ENCODE measurements at regions not wholly inside any gene's neighbourhood (a gene's known extent, or its start where the extent isn't known, plus 50 kb on each side); places are given as distances from the start of the nearest gene placed in this dataset.
"Not testable (repeated sequence)": the region's sequence is repeated elsewhere in the genome, so short reads cannot be mapped to it uniquely, and the experiment has no call there.

DNA sequence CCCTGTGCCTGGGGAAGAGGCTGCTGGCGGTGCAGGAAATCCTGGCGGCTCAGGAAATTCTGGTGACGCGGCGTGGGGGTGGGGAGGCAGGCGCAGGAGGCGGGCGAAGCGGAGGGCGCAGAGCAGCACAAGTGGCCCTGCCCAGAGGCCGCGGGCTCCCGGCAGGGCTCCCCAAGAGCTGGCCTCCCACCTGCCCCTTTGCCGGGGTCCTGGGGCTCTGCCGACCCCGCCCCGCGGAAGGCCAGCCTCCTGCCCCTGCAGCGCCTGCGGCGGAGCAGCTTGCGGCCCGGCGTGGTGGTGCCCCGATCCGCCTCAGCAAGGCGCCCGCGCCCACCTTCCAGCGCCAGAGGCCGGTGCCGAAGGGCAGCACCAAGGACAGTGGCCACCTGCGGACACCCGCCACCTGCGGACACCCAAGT, 100.2 kb upstream of the OR4C13 start:
- no peak overlapping the region for H3K4me3 ChIP-seq (replicated peaks; ENCODE audit: insufficient read depth, low read length)
- DNase-seq (ENCODE audit: low read depth in 1 of 2, low spot score in 1 of 2) = no peak
- H3K27me3 ChIP-seq (ENCODE audit: insufficient read depth, poor library complexity, severe bottlenecking) = no peaks in the 10 kb centered on the region
- TF ChIP-seq GABPA (IDR thresholded peaks at IDR 0.05; ENCODE audit: low read depth) = no peak
- no peak for TF ChIP-seq POLR2AphosphoS5 (IDR thresholded peaks at IDR 0.05; ENCODE audit: low read depth)
- no peak for TF ChIP-seq SPI1 (IDR thresholded peaks at IDR 0.05; ENCODE audit: borderline replicate concordance, low read depth)
- TF ChIP-seq, protein P1, sequence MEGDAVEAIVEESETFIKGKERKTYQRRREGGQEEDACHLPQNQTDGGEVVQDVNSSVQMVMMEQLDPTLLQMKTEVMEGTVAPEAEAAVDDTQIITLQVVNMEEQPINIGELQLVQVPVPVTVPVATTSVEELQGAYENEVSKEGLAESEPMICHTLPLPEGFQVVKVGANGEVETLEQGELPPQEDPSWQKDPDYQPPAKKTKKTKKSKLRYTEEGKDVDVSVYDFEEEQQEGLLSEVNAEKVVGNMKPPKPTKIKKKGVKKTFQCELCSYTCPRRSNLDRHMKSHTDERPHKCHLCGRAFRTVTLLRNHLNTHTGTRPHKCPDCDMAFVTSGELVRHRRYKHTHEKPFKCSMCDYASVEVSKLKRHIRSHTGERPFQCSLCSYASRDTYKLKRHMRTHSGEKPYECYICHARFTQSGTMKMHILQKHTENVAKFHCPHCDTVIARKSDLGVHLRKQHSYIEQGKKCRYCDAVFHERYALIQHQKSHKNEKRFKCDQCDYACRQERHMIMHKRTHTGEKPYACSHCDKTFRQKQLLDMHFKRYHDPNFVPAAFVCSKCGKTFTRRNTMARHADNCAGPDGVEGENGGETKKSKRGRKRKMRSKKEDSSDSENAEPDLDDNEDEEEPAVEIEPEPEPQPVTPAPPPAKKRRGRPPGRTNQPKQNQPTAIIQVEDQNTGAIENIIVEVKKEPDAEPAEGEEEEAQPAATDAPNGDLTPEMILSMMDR (IDR thresholded peaks at IDR 0.05; ENCODE audit: insufficient read depth, low read length) = no peak
- no peak overlapping the region for H3K27ac ChIP-seq (replicated peaks)

DNA sequence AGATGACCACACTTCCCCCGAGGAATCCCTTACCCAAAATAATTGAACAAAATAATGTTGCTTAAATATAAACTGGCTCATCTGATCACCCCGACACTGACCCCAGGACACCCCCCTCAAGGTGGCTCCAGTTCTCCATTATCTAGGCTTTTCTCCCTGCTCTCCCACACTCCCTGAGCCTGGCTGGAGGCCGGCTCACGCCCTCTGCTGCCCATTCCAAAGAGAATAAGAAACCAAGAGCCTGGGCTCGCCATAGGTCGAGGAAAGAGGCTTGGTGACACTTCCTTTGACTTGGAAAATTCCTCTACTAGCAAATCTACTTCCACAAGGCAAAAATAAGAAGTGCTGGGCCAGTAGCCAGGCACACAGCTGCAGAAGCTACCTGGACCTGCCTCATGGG, 63.3 kb upstream of the OR4C13 start:
- not testable (repeated sequence) for H3K27me3 ChIP-seq (ENCODE audit: insufficient read depth, poor library complexity, severe bottlenecking); DNase-seq (ENCODE audit: low read depth in 1 of 2, low spot score in 1 of 2); H3K4me3 ChIP-seq (replicated peaks; ENCODE audit: insufficient read depth, low read length); H3K27ac ChIP-seq (replicated peaks)

DNA sequence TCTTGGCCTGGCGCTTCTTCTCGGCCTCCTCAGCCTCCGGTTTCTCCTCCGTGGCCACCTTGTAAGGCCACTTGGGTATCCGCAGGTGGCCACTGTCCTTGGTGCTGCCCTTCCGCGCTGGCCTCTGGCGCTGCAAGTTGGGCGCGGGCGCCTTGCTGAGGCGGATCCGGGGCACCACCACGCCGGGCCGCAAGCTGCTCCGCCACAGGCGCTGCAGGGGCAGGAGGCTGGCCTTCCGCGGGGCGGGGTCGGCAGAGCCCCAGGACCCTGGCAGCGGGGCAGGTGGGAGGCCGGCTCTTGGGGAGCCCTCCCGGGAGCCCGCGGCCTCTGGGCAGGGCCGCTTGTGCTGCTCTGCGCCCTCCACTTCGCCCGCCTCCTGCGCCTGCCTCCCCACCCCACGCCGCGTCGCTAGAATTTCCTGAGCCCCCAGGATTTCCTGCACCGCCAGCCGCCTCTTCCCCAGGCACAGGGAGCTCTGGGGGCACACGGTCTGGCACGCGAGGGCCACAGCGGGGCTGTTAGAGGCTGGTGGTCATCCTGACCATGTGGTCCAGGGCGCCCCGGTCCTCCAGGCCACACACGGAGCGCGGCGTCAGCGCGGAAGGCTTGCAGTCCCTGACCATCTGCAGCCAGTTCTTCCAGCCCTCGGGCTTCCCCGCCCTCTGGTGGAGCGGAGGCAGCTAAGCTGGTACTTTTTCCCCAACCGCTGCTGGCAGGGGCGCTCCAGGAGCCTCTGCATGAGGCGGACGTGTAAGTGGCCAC, 60.1 kb upstream of the OR4C13 start:
- DNase-seq (ENCODE audit: low read depth in 1 of 2, low spot score in 1 of 2); H3K4me3 ChIP-seq (replicated peaks; ENCODE audit: insufficient read depth, low read length); H3K27me3 ChIP-seq (ENCODE audit: insufficient read depth, poor library complexity, severe bottlenecking); H3K27ac ChIP-seq (replicated peaks): not testable (repeated sequence)
- TF ChIP-seq, protein P2, sequence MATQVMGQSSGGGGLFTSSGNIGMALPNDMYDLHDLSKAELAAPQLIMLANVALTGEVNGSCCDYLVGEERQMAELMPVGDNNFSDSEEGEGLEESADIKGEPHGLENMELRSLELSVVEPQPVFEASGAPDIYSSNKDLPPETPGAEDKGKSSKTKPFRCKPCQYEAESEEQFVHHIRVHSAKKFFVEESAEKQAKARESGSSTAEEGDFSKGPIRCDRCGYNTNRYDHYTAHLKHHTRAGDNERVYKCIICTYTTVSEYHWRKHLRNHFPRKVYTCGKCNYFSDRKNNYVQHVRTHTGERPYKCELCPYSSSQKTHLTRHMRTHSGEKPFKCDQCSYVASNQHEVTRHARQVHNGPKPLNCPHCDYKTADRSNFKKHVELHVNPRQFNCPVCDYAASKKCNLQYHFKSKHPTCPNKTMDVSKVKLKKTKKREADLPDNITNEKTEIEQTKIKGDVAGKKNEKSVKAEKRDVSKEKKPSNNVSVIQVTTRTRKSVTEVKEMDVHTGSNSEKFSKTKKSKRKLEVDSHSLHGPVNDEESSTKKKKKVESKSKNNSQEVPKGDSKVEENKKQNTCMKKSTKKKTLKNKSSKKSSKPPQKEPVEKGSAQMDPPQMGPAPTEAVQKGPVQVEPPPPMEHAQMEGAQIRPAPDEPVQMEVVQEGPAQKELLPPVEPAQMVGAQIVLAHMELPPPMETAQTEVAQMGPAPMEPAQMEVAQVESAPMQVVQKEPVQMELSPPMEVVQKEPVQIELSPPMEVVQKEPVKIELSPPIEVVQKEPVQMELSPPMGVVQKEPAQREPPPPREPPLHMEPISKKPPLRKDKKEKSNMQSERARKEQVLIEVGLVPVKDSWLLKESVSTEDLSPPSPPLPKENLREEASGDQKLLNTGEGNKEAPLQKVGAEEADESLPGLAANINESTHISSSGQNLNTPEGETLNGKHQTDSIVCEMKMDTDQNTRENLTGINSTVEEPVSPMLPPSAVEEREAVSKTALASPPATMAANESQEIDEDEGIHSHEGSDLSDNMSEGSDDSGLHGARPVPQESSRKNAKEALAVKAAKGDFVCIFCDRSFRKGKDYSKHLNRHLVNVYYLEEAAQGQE (IDR thresholded peaks at IDR 0.05; ENCODE audit: insufficient replicate concordance, low read depth) = peak; percentile 50

DNA sequence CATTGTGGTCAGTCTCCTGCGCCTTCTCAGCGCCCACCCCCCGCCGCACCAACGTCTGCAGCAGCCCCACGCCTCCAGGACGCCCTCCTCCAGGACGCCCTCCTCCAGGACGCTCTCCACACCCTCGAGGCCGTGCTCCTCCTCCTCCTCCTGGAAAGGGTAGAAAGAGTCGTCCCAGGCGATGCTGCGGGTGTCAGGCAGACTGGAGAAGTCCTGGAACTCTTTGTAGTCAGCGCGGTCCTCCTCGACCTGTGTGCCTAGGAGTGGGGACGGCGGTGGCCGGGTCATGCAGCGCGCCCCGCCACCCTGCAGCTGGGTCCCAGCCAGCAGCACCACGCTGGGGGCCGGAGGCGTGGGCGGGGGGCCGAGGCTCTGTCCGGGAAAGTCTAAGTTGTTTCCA, 58.7 kb upstream of the OR4C13 start:
- H3K4me3 ChIP-seq (replicated peaks; ENCODE audit: insufficient read depth, low read length); H3K27ac ChIP-seq (replicated peaks); DNase-seq (ENCODE audit: low read depth in 1 of 2, low spot score in 1 of 2); H3K27me3 ChIP-seq (ENCODE audit: insufficient read depth, poor library complexity, severe bottlenecking): not testable (repeated sequence)

Data from HL-60 (cell line).